B cell (primary cell): ENCODE measurements at regions not wholly inside any gene's neighbourhood (a gene's known extent, or its start where the extent isn't known, plus 50 kb on each side); places are given as distances from the start of the nearest gene placed in this dataset.

Experiments
- CTCF ChIP-seq: fragments of 200-600 bp; IDR thresholded peaks from one replicate; pipeline ENCODE4 v1.8.0; 2022; ENCODE audit warnings: antibody characterized with exemption, mild to moderate bottlenecking
- EZH2 ChIP-seq: IDR thresholded peaks from 2 replicates; pipeline ENCODE4 v1.6.1; 2012; ENCODE audit warnings: borderline replicate concordance, low read depth, mild to moderate bottlenecking, moderate library complexity, low read length; ENCODE audit not compliant: insufficient read depth, poor library complexity, severe bottlenecking

- TF ChIP-seq CTCF (no peak), EZH2 (no peak)
Observed at GRCh38 chr4:67106861-67107460, 438.3 kb downstream of the CENPC start.
